Mesothelial cell of epicardium (in vitro differentiated cells): ENCODE measurements at regions not wholly inside any gene's neighbourhood (a gene's known extent, or its start where the extent isn't known, plus 50 kb on each side); places are given as distances from the start of the nearest gene placed in this dataset.

Experiments
- DNase-seq, 2 experiments: peaks; one replicate each; pipeline ENCODE4 v3.0.0; 2021; ENCODE audit warnings: low spot score in 2 of 2; ENCODE audit not compliant: unreplicated experiment in 2 of 2
- H3K27ac Mint-ChIP-seq: 2 replicates; pipeline ENCODE4 v1.8.0; 2021; ENCODE audit warnings: mixed read lengths
- H3K27me3 Mint-ChIP-seq: 2 replicates; pipeline ENCODE4 v1.8.0; 2021; ENCODE audit warnings: low read depth, mixed read lengths
- H3K36me3 Mint-ChIP-seq: 2 replicates; pipeline ENCODE4 v1.8.0; 2021; ENCODE audit warnings: mixed read lengths
- H3K4me1 Mint-ChIP-seq: 2 replicates; pipeline ENCODE4 v1.8.0; 2021; ENCODE audit warnings: mixed read lengths
- H3K4me3 Mint-ChIP-seq: 2 replicates; pipeline ENCODE4 v1.8.0; 2021; ENCODE audit warnings: mild to moderate bottlenecking, moderate library complexity, mixed read lengths
- H3K9me3 Mint-ChIP-seq: 2 replicates; pipeline ENCODE4 v1.8.0; 2021; ENCODE audit warnings: mixed read lengths
- CTCF ChIP-seq: fragments of 200-600 bp; sonication (generic); IDR thresholded peaks from one replicate; pipeline ENCODE4 v1.5.0; 2021; ENCODE audit warnings: antibody characterized with exemption; ENCODE audit not compliant: unreplicated experiment

GRCh38 chr2:183803596-183803995 is 679.4 kb downstream of the NUP35 start:
- H3K36me3 Mint-ChIP-seq, result no peaks in the 10 kb centered on the region
- no peak overlapping the region for H3K4me3 Mint-ChIP-seq
- peaks cover 17% of the 10 kb centered on the region for H3K9me3 Mint-ChIP-seq
- H3K4me1 Mint-ChIP-seq, result no peaks in the 10 kb centered on the region
- no peak overlapping the region for H3K27ac Mint-ChIP-seq
- no peak for TF ChIP-seq CTCF
- H3K27me3 Mint-ChIP-seq, result no peaks in the 10 kb centered on the region
- no peak for DNase-seq

DNA sequence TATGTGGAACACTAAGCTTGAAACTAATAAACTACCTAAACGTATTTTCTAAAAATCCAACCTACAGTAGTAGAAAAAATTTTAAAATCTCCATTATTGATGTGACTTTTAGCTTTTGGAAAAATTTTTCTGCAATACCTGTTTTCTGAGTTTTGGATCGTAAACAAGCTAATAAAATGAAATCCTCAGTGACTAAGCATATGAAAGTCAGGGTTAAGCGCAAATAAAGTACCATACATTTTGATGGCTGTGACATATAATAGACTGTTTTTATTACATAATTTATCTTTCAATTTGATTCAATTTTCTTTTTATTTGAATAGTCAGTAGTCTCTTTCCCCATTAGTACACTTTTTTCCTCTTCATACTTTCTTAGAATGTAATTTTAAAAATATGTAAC is 683.6 kb downstream of the NUP35 start:
- H3K27ac Mint-ChIP-seq, result no peak overlapping the region
- H3K27me3 Mint-ChIP-seq, result no peaks in the 10 kb centered on the region
- TF ChIP-seq CTCF, result no peak
- DNase-seq, result no peak
- H3K4me1 Mint-ChIP-seq, result no peaks in the 10 kb centered on the region
- H3K9me3 Mint-ChIP-seq, result no peaks in the 10 kb centered on the region
- H3K4me3 Mint-ChIP-seq, result no peak overlapping the region
- no peaks in the 10 kb centered on the region for H3K36me3 Mint-ChIP-seq

GRCh38 chr2:183809404-183809803 is 685.2 kb downstream of the NUP35 start:
- H3K4me1 Mint-ChIP-seq, result no peaks in the 10 kb centered on the region
- no peaks in the 10 kb centered on the region for H3K36me3 Mint-ChIP-seq
- DNase-seq, result no peak
- no peaks in the 10 kb centered on the region for H3K9me3 Mint-ChIP-seq
- no peak for TF ChIP-seq CTCF
- H3K27me3 Mint-ChIP-seq, result no peaks in the 10 kb centered on the region
- no peak overlapping the region for H3K27ac Mint-ChIP-seq
- no peak overlapping the region for H3K4me3 Mint-ChIP-seq

GRCh38 chr2:183811281-183811680 is 687.0 kb downstream of the NUP35 start:
- no peak overlapping the region for H3K4me3 Mint-ChIP-seq
- no peaks in the 10 kb centered on the region for H3K4me1 Mint-ChIP-seq
- H3K36me3 Mint-ChIP-seq, result no peaks in the 10 kb centered on the region
- H3K9me3 Mint-ChIP-seq, result no peaks in the 10 kb centered on the region
- DNase-seq, result no peak
- no peaks in the 10 kb centered on the region for H3K27me3 Mint-ChIP-seq
- H3K27ac Mint-ChIP-seq, result no peak overlapping the region
- no peak for TF ChIP-seq CTCF

GRCh38 chr2:183812091-183812490 is 687.8 kb downstream of the NUP35 start:
- Mint-ChIP-seq H3K27ac (no peak overlapping the region), H3K4me3 (no peak overlapping the region), H3K36me3 (no peaks in the 10 kb centered on the region), H3K4me1 (no peaks in the 10 kb centered on the region), H3K27me3 (no peaks in the 10 kb centered on the region), H3K9me3 (peaks cover 4% of the 10 kb centered on the region)
- no peak for DNase-seq
- no peak for TF ChIP-seq CTCF

- no peak for DNase-seq
- no peaks in the 10 kb centered on the region for H3K4me1 Mint-ChIP-seq
- H3K27ac Mint-ChIP-seq, result no peak overlapping the region
- peaks cover 6% of the 10 kb centered on the region for H3K36me3 Mint-ChIP-seq
- H3K27me3 Mint-ChIP-seq, result no peaks in the 10 kb centered on the region
- H3K4me3 Mint-ChIP-seq, result no peak overlapping the region
- H3K9me3 Mint-ChIP-seq, result peaks cover 56% of the 10 kb centered on the region
- no peak for TF ChIP-seq CTCF
Measured at GRCh38 chr2:183825710-183826109, 701.5 kb downstream of the NUP35 start.
